ENCODE measurements at regions not wholly inside any gene's neighbourhood (a gene's known extent, or its start where the extent isn't known, plus 50 kb on each side); places are given as distances from the start of the nearest gene placed in this dataset.

DNA sequence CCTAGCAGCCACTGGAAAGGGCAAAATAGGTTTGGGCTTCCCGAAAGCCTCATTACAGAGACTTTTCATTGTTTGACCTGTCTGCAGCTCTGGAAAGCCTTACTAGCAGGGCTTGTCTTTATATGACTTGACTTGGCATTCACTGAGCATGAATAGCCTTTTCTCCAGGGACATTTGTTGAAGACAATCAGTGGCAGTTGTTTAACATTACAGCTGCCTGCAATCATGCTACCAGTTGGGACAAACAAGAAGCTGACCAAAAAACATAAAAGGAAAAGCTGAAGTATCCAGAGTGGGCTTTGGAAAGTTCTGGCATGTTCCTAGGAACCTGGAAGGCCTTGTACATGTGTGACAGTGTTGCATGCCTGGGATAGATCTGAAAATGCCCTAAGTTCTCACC, 121.4 kb downstream of the KCNF1 start:
- TF ChIP-seq, protein P1, sequence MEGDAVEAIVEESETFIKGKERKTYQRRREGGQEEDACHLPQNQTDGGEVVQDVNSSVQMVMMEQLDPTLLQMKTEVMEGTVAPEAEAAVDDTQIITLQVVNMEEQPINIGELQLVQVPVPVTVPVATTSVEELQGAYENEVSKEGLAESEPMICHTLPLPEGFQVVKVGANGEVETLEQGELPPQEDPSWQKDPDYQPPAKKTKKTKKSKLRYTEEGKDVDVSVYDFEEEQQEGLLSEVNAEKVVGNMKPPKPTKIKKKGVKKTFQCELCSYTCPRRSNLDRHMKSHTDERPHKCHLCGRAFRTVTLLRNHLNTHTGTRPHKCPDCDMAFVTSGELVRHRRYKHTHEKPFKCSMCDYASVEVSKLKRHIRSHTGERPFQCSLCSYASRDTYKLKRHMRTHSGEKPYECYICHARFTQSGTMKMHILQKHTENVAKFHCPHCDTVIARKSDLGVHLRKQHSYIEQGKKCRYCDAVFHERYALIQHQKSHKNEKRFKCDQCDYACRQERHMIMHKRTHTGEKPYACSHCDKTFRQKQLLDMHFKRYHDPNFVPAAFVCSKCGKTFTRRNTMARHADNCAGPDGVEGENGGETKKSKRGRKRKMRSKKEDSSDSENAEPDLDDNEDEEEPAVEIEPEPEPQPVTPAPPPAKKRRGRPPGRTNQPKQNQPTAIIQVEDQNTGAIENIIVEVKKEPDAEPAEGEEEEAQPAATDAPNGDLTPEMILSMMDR (conservative IDR thresholded peaks at IDR 0.05; ENCODE audit: low read length): no peak
- TF ChIP-seq EZH2phosphoT487 (IDR thresholded peaks at IDR 0.05; ENCODE audit: borderline replicate concordance): no peak
